RWPE1 (cell line): ENCODE measurements at regions not wholly inside any gene's neighbourhood (a gene's known extent, or its start where the extent isn't known, plus 50 kb on each side); places are given as distances from the start of the nearest gene placed in this dataset.
A peak's percentile ranks its signal among the peaks of the same experiment; 100 is the strongest.

ENCODE experiments used
- CTCF ChIA-PET: fragments of 350-600 bp; sonication (Branson Sonifier 250); formaldehyde crosslinking; extraction: SDS; loops from one replicate; lab custom pipeline; 2021; lab: Yijun Ruan, JAX
- POLR2A ChIA-PET: fragments of 400-600 bp; formaldehyde crosslinking; extraction: SDS; loops from one replicate; lab custom pipeline; 2020; ENCODE audit warnings: antibody characterized with exemption; ENCODE audit not compliant: low non-redundant PET; lab: Yijun Ruan, JAX
- DNase-seq: peaks from one replicate; pipeline ENCODE4 v3.0.0; 2012; ENCODE audit warnings: low spot score
- H3K27ac ChIP-seq: fragments of 450-650 bp; 2 replicates; pipeline ENCODE4 v1.5.1; 2017
- TF ChIP-seq, protein P1 (sequence below): fragments of 450-650 bp; conservative IDR thresholded peaks from 2 replicates; pipeline ENCODE4 v1.5.1; 2017; ENCODE audit warnings: low read depth, mild to moderate bottlenecking

DNA sequence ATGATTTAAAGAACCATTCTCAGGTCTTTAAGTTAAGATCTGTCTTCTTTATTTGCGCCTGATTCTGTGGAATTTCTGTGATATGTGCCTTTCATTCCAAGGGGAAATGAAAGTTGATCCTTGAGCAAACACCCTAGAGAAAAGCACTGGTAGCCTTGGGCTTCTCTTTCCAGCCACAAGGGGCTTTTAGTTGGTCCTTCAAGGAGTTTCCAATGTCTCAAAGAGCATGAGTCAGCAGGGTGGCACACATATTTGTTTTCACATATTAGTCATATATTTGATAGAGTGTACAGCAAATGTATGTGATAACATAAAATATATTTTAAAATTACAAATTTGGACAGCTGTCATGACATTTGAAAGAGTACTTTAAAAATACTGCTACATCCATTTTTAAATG lies 339.5 kb downstream of the TXNL1 start:
- CTCF ChIA-PET = interaction anchor here (1.6 kb wide), 1 partner anchor 9 kb away, joined by 3 read pairs; no protein-coding TSS in a partner anchor
- POLR2A ChIA-PET = no interaction called here
- peak; percentile 21 for DNase-seq
- H3K27ac ChIP-seq = no peak overlapping the region
- TF ChIP-seq, protein P1, sequence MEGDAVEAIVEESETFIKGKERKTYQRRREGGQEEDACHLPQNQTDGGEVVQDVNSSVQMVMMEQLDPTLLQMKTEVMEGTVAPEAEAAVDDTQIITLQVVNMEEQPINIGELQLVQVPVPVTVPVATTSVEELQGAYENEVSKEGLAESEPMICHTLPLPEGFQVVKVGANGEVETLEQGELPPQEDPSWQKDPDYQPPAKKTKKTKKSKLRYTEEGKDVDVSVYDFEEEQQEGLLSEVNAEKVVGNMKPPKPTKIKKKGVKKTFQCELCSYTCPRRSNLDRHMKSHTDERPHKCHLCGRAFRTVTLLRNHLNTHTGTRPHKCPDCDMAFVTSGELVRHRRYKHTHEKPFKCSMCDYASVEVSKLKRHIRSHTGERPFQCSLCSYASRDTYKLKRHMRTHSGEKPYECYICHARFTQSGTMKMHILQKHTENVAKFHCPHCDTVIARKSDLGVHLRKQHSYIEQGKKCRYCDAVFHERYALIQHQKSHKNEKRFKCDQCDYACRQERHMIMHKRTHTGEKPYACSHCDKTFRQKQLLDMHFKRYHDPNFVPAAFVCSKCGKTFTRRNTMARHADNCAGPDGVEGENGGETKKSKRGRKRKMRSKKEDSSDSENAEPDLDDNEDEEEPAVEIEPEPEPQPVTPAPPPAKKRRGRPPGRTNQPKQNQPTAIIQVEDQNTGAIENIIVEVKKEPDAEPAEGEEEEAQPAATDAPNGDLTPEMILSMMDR = no peak

DNA sequence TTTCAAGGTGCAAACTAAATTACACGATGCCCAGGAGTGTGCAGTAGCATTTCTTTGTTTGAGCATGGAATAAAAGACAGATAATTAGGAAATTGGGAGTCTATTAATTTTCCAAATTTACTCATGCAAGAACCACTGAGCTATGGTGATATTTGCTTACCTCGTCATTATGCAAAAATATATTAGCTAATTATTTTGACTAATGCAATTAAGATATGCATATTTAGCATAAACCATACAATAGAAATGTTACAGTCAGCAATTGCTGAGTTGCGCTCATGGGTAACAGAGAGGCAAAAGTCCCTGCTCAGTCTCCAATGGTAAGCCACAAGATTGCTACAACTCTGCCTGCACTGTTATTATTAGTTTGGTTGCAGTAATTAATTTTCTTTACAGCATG lies 342.0 kb downstream of the TXNL1 start:
- no peak overlapping the region for H3K27ac ChIP-seq
- TF ChIP-seq, protein P1 = no peak
- DNase-seq = no peak
- ChIA-PET CTCF (no interaction called here), POLR2A (no interaction called here)

DNA sequence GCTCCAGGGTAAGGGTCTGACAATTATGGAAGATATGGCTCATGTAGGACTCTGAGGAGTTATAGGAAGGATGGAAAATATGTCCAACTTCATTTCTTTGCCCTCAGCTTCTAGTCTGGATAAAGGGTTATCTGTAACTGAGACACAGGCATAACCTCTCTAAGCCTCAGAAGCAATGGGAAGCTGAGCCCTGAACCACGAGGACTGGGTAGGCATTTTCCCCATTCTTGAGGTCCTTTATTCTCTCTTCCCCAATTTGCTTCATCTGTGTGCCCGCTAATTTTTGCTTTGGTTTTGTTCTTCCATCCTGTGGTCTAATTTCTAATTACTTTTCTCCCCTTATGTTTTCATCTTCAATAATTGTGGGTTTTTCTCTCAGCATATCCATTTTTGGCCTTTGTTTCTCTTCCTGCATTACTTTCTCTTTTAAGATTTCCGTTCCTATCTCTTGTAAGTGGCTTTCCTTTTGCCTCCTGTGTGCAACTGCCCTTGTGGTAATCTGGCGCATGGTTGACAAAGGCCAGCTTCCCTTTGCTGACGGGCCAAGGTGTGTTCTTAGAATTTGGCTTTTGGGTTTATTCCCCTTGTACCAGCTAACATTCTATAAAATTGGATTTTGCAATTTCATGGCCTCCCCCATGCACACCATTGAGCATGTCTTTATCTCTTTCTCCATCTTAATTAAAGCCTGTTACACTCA lies 343.8 kb downstream of the TXNL1 start:
- TF ChIP-seq, protein P1 = no peak
- no peak for DNase-seq
- ChIA-PET CTCF (no interaction called here), POLR2A (no interaction called here)
- no peak overlapping the region for H3K27ac ChIP-seq

DNA sequence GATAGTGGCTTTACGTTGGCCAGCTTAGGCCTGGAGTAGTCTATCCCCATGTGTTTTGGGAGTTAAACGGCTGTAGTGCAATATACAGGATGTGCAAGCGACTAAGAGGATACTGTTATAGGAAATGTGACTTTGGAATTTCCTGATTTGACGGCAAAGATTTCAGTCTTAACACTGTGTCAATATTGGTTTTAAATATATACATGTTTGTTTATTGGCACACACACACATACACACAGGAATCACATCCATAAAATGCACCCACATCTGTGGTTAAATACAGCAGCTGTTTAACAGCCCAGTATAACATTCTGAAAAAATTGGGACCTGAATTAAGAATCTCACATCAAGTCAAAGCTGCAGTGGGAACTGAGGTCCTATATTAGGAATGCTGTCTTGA lies 347.1 kb downstream of the TXNL1 start:
- CTCF ChIA-PET = no interaction called here
- POLR2A ChIA-PET = no interaction called here

DNA sequence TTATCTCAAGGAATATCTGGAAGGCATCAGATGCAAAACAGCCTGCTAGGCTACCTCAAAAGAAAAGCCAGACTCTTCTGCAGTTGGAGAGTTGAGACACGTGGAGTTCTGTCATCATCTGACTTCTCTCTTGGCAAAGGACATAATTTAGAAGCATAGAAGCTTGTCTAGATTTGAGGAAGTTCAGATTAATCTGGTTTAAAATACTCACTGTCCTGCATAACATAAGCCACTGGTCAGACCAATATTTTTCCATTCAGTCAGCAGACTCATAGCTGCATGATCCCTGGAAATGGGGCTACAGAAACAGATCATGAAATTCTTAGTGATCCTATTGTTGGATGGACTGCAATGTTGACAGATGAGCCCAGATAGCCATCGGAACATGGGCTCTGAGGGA lies 349.0 kb downstream of the TXNL1 start:
- CTCF ChIA-PET = no interaction called here
- POLR2A ChIA-PET = no interaction called here
- DNase-seq = no peak
- TF ChIP-seq, protein P1 = no peak
- H3K27ac ChIP-seq = no peak overlapping the region

More for the DNA sequence above, 347.1 kb downstream of the TXNL1 start:
- TF ChIP-seq, protein P1 = no peak
- DNase-seq = no peak
- H3K27ac ChIP-seq = no peak overlapping the region

DNA sequence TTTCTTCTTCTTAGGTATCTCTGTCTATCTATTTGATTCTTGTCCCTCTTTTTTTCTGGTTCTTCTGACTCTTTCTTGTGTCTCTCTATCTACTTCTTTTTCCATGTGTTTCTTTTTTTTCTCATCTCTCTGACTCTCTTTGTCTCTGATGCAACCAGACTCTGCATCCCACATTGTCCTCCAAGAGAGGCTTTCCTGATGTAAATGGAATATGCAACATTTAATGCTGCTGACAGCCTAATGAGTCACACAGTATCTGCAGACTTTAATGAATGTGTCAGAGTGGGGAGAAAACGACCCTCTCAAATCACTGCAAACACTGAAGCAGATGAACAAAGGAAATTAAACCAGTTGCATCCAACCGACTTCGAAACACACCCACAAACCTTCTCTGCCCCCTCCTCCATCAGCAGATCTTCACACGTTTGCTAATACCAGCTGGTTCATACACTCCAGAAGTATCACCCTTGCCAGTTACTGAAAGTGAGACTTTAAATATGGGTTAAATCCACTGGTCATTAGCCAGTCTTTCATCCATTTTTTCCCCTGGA lies 351.5 kb downstream of the TXNL1 start:
- CTCF ChIA-PET = no interaction called here
- DNase-seq = no peak
- POLR2A ChIA-PET = no interaction called here
- TF ChIP-seq, protein P1 = no peak
- H3K27ac ChIP-seq = no peak overlapping the region
